H9 (cell line): ENCODE measurements at regions not wholly inside any gene's neighbourhood (a gene's known extent, or its start where the extent isn't known, plus 50 kb on each side); places are given as distances from the start of the nearest gene placed in this dataset.

Source experiments
- DNase-seq: peaks from one replicate; pipeline ENCODE4 v3.0.0-alpha.2; 2017
- H2AFZ ChIP-seq: one replicate; pipeline ENCODE4 v1.6.1; 2013; ENCODE audit warnings: mild to moderate bottlenecking, low read length, control low read depth, moderate library complexity
- H2AK5ac ChIP-seq: 2 replicates; pipeline ENCODE4 v1.6.1; 2013; ENCODE audit warnings: low read length, control low read depth, mixed read lengths; ENCODE audit not compliant: insufficient read length
- H2BK120ac ChIP-seq: one replicate; pipeline ENCODE4 v1.6.1; 2013; ENCODE audit warnings: low read depth, mild to moderate bottlenecking, low read length, control low read depth, inconsistent platforms; ENCODE audit not compliant: poor library complexity, severe bottlenecking
- H2BK12ac ChIP-seq: 2 replicates; pipeline ENCODE4 v1.6.1; 2013; ENCODE audit warnings: low read length, control low read depth, mixed read lengths, low read depth; ENCODE audit not compliant: insufficient read length
- H2BK15ac ChIP-seq: 2 replicates; pipeline ENCODE4 v1.6.1; 2013; ENCODE audit warnings: low read depth, low read length, control low read depth
- H2BK20ac ChIP-seq: one replicate; pipeline ENCODE4 v1.6.1; 2013; ENCODE audit warnings: low read depth, mild to moderate bottlenecking, low read length, control low read depth, inconsistent platforms; ENCODE audit not compliant: poor library complexity, severe bottlenecking
- H2BK5ac ChIP-seq: 2 replicates; pipeline ENCODE4 v1.6.1; 2013; ENCODE audit warnings: low read length, control low read depth, mixed read lengths; ENCODE audit not compliant: insufficient read length
- H3K14ac ChIP-seq: 2 replicates; pipeline ENCODE4 v1.6.1; 2013; ENCODE audit warnings: low read length, control low read depth; ENCODE audit not compliant: insufficient read depth
- H3K18ac ChIP-seq: 2 replicates; pipeline ENCODE4 v1.6.1; 2013; ENCODE audit warnings: low read depth, mild to moderate bottlenecking, mixed read lengths, low read length, control low read depth; ENCODE audit not compliant: insufficient read length
- H3K23ac ChIP-seq: 2 replicates; pipeline ENCODE4 v1.6.1; 2013; ENCODE audit warnings: low read length, control low read depth, mixed read lengths, low read depth; ENCODE audit not compliant: insufficient read length
- H3K23me2 ChIP-seq: 2 replicates; pipeline ENCODE4 v1.6.1; 2013; ENCODE audit warnings: low read depth, mild to moderate bottlenecking, mixed read lengths, low read length, control low read depth; ENCODE audit not compliant: insufficient read length, poor library complexity, severe bottlenecking
- H3K27ac ChIP-seq: 2 replicates; pipeline ENCODE4 v1.5.1; 2013; ENCODE audit warnings: low read length, control low read depth, mixed read lengths, low read depth; ENCODE audit not compliant: insufficient read length
- H3K27me3 ChIP-seq: 2 replicates; pipeline ENCODE4 v1.6.1; 2013; ENCODE audit warnings: low read length, control low read depth, inconsistent platforms; ENCODE audit not compliant: insufficient read depth
- H3K4ac ChIP-seq: 2 replicates; pipeline ENCODE4 v1.6.1; 2013; ENCODE audit warnings: low read depth, mild to moderate bottlenecking, control low read depth, inconsistent platforms, low read length, moderate library complexity
- H3K4me1 ChIP-seq: 2 replicates; pipeline ENCODE4 v1.6.1; 2013; ENCODE audit warnings: low read length, control low read depth, inconsistent platforms; ENCODE audit not compliant: insufficient read depth
- H3K4me2 ChIP-seq: 2 replicates; pipeline ENCODE4 v1.6.1; 2013; ENCODE audit warnings: low read length, control low read depth, mixed read lengths; ENCODE audit not compliant: insufficient read length, insufficient read depth
- H3K56ac ChIP-seq: 2 replicates; pipeline ENCODE4 v1.6.1; 2013; ENCODE audit warnings: low read depth, mild to moderate bottlenecking, mixed read lengths, low read length, control low read depth; ENCODE audit not compliant: insufficient read length
- H3K79me1 ChIP-seq: 2 replicates; pipeline ENCODE4 v1.6.1; 2013; ENCODE audit warnings: low read depth, mild to moderate bottlenecking, moderate library complexity, low read length, control low read depth, inconsistent platforms; ENCODE audit not compliant: insufficient read depth, poor library complexity, severe bottlenecking
- H3K79me2 ChIP-seq: 2 replicates; pipeline ENCODE4 v1.6.1; 2013; ENCODE audit warnings: low read length, control low read depth, inconsistent platforms; ENCODE audit not compliant: insufficient read depth
- H3K9ac ChIP-seq: 2 replicates; pipeline ENCODE4 v1.6.1; 2013; ENCODE audit warnings: low read length, control low read depth, mixed read lengths; ENCODE audit not compliant: insufficient read length; ENCODE audit errors: extremely low read depth
- H3K9me3 ChIP-seq: one replicate; pipeline ENCODE4 v1.6.1; 2013; ENCODE audit warnings: low read depth, low read length, inconsistent platforms; ENCODE audit not compliant: control insufficient read depth
- H3T11ph ChIP-seq: one replicate; pipeline ENCODE4 v1.6.1; 2013; ENCODE audit warnings: mild to moderate bottlenecking, low read length, control low read depth, inconsistent platforms
- H4K20me1 ChIP-seq: one replicate; pipeline ENCODE4 v1.6.1; 2013; ENCODE audit not compliant: control insufficient read depth, insufficient read length, insufficient read depth
- H4K5ac ChIP-seq: 2 replicates; pipeline ENCODE4 v1.6.1; 2013; ENCODE audit warnings: low read depth, mild to moderate bottlenecking, mixed read lengths, low read length, control low read depth; ENCODE audit not compliant: insufficient read length
- H4K8ac ChIP-seq: replicated peaks from 2 replicates; pipeline ENCODE4 v1.6.1; 2013; ENCODE audit warnings: low read length, control low read depth, mixed read lengths, low read depth; ENCODE audit not compliant: insufficient read length
- H4K91ac ChIP-seq: 2 replicates; pipeline ENCODE4 v1.6.1; 2013; ENCODE audit warnings: low read depth, mild to moderate bottlenecking, moderate library complexity, mixed read lengths, low read length, control low read depth; ENCODE audit not compliant: insufficient read length
- H3K27ac Mint-ChIP-seq, 3 experiments: 2 replicates in 2 of 3; 3 replicates in 1 of 3; pipeline ENCODE4 v1.8.0; 2020 to 2021; ENCODE audit warnings: mixed read lengths in 3 of 3, mild to moderate bottlenecking in 1 of 3, moderate library complexity in 1 of 3
- H3K27me3 Mint-ChIP-seq: 2 replicates; pipeline ENCODE4 v1.8.0; 2021; ENCODE audit warnings: low read depth, mild to moderate bottlenecking, moderate library complexity, mixed read lengths
- H3K36me3 Mint-ChIP-seq, 3 experiments: 2 replicates in 2 of 3; 3 replicates in 1 of 3; pipeline ENCODE4 v1.8.0; 2020 to 2021; ENCODE audit warnings: low read depth in 3 of 3, mixed read lengths in 3 of 3; ENCODE audit not compliant: insufficient read depth in 1 of 3
- H3K4me1 Mint-ChIP-seq, 2 experiments: 2 replicates each; pipeline ENCODE4 v1.8.0; 2020; ENCODE audit warnings: mixed read lengths in 2 of 2
- H3K4me3 Mint-ChIP-seq, 2 experiments: 2 replicates in 1 of 2; 3 replicates in 1 of 2; pipeline ENCODE4 v1.8.0; 2020 to 2021; ENCODE audit warnings: mild to moderate bottlenecking in 2 of 2, mixed read lengths in 2 of 2, moderate library complexity in 1 of 2
- H3K9me3 Mint-ChIP-seq, 2 experiments: 2 replicates in 1 of 2; 3 replicates in 1 of 2; pipeline ENCODE4 v1.8.0; 2020; ENCODE audit warnings: mild to moderate bottlenecking in 2 of 2, mixed read lengths in 2 of 2, moderate library complexity in 1 of 2
- CTCF ChIP-seq: fragments of 200-600 bp; sonication (generic); conservative IDR thresholded peaks from 3 replicates; pipeline ENCODE4 v1.8.0; 2021; ENCODE audit warnings: antibody characterized with exemption, mild to moderate bottlenecking
- WGBS: extraction: QIAGEN DNeasy Blood & Tissue Kit; methylation state at CpG from one replicate; pipeline ENCODE4 v1.1.7; 2013; ENCODE audit warnings: missing lambda C conversion rate, low lambda C conversion rate, mixed read lengths; ENCODE audit not compliant: insufficient read length; ENCODE audit errors: extremely low coverage; 5-methylcytosine and 5-hydroxymethylcytosine counted together

DNA sequence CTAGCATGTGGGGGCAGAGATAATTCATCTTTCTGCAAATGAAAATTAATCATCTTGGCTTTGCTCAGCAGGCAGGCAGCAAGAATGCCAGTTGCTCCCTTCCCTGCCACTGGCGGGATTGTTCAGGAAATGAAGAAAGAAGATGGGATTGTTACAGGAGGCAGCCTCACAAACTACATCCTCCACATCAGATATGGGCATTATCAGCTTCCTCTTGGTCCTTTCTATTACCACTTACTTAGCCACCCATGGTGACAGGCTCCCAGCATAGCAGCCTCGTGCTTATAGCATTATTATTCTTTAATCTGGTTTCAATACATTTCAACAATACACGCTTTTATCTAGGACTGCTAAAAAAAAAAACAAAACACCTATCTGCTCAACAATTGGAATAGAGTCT lies 461.6 kb upstream of the ISX start:
- H3K4ac ChIP-seq, result no peak overlapping the region
- Mint-ChIP-seq H3K36me3 (peaks cover 0 to 5% (median 4%) of the 10 kb centered on the region in 3 experiments; a peak in 3 of 7 replicates), H3K27me3 (peaks cover 3% of the 10 kb centered on the region), H3K27ac (no peak overlapping the region), H3K4me3 (no peak overlapping the region), H3K9me3 (peaks cover 4 to 7% of the 10 kb centered on the region in 2 experiments; a peak in 3 of 5 replicates), H3K4me1 (no peaks in the 10 kb centered on the region)
- no peak overlapping the region for H3K18ac ChIP-seq
- H2AK5ac ChIP-seq, result no peak overlapping the region
- no peak overlapping the region for H4K5ac ChIP-seq
- H2BK5ac ChIP-seq, result no peak overlapping the region
- no peak for DNase-seq
- no peak overlapping the region for H3K9ac ChIP-seq
- H3T11ph ChIP-seq, result no peak overlapping the region
- no peak overlapping the region for H3K23ac ChIP-seq
- no peak overlapping the region for H2BK15ac ChIP-seq
- H3K14ac ChIP-seq, result no peak overlapping the region
- H3K27ac ChIP-seq, result no peak overlapping the region
- H3K27me3 ChIP-seq, result no peaks in the 10 kb centered on the region
- H2BK20ac ChIP-seq, result no peak overlapping the region
- H3K79me1 ChIP-seq, result no peaks in the 10 kb centered on the region
- H3K9me3 ChIP-seq, result no peaks in the 10 kb centered on the region
- no peak overlapping the region for H2BK12ac ChIP-seq
- H3K4me2 ChIP-seq, result no peak overlapping the region
- TF ChIP-seq CTCF, result no peak
- H3K4me1 ChIP-seq, result no peaks in the 10 kb centered on the region
- no peak overlapping the region for H4K91ac ChIP-seq
- H4K20me1 ChIP-seq, result no peaks in the 10 kb centered on the region
- no peaks in the 10 kb centered on the region for H3K23me2 ChIP-seq
- H2AFZ ChIP-seq, result no peak overlapping the region
- no peaks in the 10 kb centered on the region for H3K79me2 ChIP-seq
- H4K8ac ChIP-seq, result no peak overlapping the region
- H3K56ac ChIP-seq, result no peak overlapping the region
- H2BK120ac ChIP-seq, result no peak overlapping the region
- WGBS, result no CpG with 5 or more reads among the region's 3 CpGs
